ENCODE measurements at regions not wholly inside any gene's neighbourhood (a gene's known extent, or its start where the extent isn't known, plus 50 kb on each side); places are given as distances from the start of the nearest gene placed in this dataset.
"Not testable (repeated sequence)": the region's sequence is repeated elsewhere in the genome, so short reads cannot be mapped to it uniquely, and the experiment has no call there.

DNA sequence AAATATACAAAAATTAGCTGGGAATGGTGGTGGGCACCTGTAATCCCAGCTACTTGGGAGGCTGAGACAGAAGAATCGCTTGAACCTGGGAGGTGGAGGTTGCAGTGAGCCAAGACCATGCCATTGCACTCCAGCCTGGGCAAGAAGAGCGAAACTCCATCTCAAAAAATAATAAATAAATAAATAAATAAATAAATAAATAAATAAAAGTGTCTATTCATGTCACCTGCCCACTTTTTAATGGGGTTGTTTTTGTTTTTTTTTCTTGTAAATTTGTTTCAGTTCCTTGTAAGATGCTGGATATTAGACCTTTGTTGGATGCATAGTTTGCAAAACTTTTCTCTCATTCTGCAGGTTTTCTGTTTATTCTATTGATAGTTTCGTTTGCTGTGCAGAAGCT lies 71.9 kb upstream of the KCNAB1 start:
- not testable (repeated sequence) for DNase-seq (ENCODE audit: low read depth)

DNA sequence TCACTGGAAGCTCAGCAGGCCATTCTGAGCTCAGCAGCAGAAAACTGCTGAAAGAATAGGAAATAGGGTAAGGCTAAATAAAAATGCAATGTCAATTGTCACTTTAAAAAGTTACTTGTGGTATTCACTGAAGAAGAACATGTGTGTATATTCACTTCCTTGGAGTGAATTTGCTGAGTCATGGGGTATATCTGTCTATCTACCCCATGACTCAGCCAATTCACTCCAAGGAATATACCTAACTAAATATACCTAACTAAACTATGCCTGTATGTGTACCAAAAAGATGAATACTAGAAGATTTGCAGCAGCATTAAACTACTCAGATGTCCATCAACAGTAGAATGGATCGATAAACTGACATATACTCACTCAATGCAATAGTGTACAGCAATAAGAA lies 69.5 kb upstream of the KCNAB1 start:
- no peak for DNase-seq (ENCODE audit: low read depth)

DNA sequence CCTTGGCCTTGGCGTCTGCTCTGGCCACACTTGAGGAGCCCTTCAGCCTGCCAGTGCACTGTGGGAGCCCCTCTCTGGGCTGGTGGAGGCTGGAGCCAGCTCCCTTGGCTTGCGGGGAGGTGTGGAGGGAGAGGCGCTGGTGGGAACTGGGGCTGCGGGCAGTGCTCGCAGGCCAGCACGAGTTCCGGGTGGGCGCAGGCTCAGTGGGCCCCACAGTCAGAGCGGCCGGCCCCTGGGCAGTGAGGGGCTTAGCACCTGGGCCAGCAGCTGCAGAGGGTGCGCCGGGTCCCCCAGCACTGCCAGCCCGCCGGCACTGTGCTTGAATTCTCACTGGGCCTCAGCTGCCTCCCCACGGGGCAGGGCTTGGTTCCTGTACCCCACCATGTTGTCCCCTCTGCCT lies 68.7 kb upstream of the KCNAB1 start:
- DNase-seq (ENCODE audit: low read depth): no peak

DNA sequence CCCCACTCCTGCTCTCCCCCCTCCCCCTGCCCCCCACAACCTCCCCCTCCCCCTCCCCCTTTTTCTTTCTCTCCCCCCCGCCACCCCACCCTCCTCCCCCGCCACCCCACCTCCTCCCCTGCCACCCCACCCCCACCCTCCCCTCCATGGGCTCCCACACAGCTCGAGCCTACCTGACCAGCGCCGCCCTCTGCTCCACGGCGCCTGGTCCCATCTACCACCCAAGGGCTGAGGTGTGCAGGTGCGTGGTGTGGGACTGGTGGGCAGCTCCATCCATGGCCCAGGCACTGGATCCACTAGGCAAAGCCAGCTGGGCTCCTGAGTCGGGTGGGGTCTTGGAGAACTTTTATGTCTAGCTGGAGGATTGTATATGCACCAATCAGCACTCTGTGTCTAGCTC lies 68.3 kb upstream of the KCNAB1 start:
- no peak for DNase-seq (ENCODE audit: low read depth)

DNA sequence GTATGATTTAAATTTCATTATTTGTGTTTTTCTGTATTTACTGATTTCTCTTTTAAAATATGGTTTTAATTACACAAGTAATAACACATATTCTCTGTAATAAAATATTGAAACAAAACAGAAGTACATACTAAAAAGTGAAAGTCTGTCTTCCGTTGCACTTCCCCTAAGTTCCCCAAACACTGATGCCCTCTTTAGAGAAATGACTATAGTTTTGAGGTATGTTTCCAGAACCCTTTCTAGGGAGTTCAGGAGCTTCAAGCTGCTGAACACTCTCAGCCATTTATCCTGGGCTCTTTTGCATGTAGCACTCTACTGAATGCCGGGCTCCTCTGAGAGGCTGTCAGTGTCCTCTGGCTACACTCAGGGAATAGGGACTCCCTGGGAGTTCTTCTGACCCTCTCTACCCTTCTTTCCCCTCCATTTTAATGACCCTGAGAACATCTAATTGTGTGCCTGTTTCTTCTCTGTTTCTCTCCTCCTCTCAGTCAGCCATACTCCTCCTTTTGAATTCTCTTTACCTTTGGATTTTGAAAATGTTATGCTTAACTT lies 60.4 kb upstream of the KCNAB1 start:
- DNase-seq (ENCODE audit: low read depth): no peak

DNA sequence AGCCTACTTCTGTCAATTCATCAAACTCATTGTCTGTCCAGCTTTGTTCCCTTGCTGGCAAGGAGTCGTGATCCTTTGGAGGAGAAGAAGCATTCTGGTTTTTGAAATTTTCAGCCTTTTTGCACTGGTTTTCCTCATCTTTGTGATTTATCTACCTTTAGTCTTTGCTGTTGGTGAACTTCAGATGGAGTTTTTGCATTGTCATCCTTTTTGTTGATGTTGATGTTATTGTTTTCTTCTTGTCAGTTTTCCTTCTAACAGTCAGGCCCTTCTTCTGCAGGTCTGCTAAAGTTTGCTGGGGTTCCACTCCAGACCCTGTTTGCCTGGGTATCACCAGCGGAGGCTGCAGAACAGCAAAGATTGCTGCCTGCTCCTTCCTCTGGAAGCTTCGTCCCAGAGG lies 52.2 kb upstream of the KCNAB1 start:
- DNase-seq (ENCODE audit: low read depth): not testable (repeated sequence)

DNA sequence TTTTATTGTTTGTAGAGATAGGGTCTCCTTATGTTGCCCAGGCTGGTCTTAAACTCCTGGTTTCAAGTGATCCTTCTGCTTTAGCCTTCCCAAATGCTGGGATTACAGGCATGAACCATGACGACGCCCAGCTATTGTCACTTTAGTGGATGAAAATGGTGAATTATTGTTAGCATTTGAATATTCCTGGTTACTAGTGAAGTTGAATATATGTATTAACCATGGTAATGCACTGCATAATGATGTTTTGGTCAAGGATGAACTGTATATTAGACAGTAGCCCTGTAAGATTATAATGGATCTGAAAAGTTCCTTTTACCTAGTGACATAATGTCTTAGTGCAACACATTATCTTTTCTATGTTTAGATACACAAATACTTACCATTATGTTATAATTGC lies 50.4 kb upstream of the KCNAB1 start:
- no peak for DNase-seq (ENCODE audit: low read depth)

All from GM04503 (cell line).